HG03108 (cell line): ENCODE measurements at regions not wholly inside any gene's neighbourhood (a gene's known extent, or its start where the extent isn't known, plus 50 kb on each side); places are given as distances from the start of the nearest gene placed in this dataset.
"Not testable (repeated sequence)": the region's sequence is repeated elsewhere in the genome, so short reads cannot be mapped to it uniquely, and the experiment has no call there.

ENCODE experiments used
- ATAC-seq: cut with Tn5 transposase; IDR thresholded peaks from one replicate; pipeline ENCODE4 v1.9.1; 2021; ENCODE audit warnings: moderate library complexity; ENCODE audit not compliant: unreplicated experiment

DNA sequence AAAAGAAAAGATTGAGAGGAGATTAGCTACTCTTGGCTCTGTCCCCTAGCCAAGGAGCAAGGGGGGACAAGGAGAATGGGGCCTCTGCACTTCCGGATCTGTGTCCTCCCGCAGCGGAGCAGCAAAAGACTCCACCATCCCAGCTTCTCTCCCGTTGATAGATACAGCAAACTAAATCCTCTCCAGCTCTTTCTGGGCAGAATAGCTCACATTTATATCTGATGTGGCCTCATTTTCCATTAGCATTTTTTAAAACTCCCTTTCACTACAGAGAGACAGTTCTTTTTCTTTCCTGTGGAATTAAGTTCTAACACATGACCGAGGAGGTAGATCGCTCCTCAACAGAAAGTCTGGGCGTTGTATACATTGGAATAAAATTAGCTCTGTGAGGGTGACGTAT is 260.9 kb upstream of the SOX4 start:
- ATAC-seq, result no peak

DNA sequence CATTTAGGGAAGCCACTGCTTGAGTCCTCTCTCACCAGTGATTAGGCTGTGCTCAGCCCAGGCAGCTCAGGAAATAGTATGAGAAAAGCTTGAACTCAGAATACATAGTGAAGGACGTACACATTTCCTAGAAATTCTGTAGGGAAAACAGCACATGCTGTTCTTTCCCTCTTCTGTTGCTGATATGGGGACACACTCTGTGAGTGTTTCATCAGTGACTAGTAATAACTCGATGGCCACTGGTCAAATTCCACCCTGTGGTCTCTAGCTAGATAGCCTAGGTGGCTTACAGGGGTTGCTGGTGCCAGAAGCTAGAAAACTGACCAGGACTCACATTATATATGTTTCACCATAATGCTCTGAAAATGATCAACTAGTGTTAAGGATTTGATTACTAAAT is 259.8 kb upstream of the SOX4 start:
- ATAC-seq, result no peak

DNA sequence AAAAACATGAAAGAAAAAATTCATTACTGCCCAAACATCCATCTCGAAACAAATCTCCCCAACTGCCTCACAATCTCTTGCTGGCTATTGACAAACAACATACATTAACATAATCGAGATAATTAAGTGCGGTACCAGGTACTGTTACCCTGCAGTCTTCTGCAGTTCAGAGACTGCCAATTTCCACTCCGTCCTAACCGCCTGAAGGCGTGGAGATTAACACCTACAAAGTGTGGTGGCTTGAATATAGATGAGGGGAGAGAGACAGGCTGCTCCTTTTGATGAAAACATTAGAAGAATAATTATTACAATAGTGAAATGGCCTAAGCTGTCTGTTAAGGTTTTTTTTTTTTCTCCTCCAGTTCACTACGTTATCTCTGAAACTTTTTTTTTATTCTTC is 258.9 kb upstream of the SOX4 start:
- no peak for ATAC-seq

DNA sequence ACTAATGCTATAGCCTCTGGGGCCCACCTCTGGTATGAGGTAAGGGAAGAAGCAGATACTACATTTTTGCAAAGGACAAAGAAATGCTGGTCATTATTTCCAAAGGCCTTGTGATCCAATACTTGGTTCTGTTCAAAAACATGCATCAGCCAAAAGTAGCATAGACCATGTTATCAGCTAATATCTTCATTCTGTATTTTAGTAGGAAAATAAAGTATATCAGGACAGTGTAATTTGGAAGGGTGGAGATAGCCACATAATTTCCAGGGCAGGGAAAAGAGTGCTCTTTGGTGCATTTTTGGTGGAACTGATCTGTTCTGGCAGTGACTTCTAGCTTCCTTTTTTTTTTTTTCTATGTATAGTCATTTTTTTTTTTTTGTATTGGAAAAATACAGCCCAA is 258.0 kb upstream of the SOX4 start:
- ATAC-seq, result no peak

DNA sequence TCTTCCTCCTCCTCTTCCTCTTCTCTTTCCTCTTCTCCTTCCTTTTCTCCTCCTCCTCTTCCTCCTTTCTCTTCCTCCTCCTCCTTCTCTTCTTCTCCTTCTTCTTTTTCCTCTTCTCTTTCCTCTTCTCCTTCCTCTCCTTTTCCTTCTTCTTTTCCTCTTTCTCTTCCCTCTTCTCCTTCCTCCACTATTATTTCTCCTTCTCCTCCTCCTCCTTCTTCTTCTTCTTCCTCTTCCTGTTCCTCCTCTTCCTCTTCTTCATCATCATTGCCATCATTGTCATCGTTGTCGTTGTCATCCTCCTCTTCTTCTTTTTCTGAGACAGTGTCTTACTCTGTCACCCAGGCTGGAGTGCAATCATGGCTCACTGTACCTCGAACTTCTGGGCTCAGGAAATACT is 256.3 kb upstream of the SOX4 start:
- ATAC-seq, result no peak

DNA sequence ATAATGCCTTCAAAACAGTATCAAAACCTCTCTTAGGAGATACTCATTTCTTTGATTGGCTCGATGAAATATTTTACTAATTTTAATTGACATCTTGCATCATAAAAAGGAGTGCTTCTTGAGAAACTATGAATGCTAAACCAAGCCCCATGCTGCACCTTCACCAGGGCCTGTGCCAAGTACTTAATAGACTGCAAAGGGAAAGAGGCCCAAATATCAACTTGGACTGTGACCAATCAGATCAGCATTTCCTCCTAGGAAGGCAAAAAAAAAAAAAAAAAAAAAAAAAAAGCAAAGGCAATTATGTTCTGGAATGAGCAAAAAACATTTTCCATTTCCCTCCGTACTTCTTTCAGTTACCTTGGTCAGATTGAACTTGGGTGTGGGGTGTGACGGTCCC is 253.0 kb upstream of the SOX4 start:
- ATAC-seq, result no peak

DNA sequence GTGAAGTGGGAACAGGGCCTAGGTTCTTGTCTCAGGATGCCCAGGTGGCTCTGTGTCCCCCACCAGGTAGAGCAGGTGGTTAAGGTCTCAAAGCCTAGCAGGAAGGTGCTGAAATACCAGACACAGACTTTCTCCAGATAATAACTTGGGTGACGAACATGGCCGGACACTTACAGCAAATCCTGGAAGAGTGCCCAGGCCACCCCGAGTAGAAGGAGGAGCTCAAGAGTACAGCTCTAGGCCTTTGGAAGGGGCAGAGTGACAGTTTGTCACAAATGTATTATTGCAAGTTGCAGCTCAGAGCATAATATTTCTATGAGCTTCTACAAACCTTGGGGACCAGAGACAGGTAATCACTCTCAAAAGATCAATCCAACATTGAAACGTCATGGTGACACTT is 251.6 kb upstream of the SOX4 start:
- ATAC-seq, result no peak

DNA sequence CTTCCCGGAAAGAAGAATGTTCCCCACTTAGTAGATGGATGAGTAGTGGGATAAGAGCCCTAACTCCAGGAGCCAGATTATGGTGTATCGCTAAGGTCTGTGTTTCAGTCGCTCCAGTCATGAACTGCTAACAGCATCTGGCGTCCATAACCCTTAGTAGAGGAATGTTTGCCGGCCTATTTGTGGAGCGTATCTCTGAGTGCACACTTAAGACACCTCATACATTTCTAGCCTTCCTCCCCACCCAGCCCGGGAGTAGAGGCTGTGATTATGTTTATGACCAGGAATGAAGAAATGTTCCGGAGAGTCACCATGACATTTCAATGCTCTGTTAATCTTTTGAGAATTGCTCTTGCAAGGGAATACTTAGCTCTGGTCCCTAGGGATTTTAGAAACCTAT is 251.1 kb upstream of the SOX4 start:
- ATAC-seq, result no peak

DNA sequence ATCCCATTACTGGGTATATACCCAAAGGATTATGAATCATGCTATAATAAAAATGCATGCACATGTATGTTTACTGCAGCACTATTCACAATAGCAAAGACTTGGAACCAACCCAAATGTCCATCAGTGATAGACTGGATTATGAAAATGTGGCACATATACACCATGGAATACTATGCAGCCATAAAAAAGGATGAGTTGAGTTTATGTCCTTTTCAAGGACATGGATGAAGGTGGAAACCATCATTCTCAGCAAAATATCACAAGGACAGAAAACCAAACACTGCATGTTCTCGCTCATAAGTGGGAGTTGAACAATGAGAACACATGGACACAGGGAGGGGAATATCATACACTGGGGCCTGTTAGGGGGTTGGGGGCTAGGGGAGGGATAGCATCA is 247.8 kb upstream of the SOX4 start:
- ATAC-seq, result not testable (repeated sequence)

DNA sequence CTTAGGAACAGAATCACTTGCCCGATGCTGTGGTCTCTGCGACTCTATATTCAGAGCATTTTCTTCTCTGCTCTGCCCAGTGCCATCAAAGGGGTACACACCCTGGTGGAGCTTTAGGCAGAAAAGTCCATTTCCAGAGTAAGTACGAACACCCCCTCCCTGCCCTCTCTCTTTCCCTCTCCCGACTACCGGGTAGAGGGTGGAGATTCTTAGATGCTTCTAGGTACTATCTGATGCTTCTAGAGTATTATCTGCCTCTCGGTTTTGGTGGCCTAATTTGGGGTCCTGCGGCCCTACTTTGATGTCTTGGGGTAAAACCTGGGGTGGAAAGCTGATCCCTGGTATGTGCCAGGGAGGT is 245.4 kb upstream of the SOX4 start:
- ATAC-seq, result no peak

DNA sequence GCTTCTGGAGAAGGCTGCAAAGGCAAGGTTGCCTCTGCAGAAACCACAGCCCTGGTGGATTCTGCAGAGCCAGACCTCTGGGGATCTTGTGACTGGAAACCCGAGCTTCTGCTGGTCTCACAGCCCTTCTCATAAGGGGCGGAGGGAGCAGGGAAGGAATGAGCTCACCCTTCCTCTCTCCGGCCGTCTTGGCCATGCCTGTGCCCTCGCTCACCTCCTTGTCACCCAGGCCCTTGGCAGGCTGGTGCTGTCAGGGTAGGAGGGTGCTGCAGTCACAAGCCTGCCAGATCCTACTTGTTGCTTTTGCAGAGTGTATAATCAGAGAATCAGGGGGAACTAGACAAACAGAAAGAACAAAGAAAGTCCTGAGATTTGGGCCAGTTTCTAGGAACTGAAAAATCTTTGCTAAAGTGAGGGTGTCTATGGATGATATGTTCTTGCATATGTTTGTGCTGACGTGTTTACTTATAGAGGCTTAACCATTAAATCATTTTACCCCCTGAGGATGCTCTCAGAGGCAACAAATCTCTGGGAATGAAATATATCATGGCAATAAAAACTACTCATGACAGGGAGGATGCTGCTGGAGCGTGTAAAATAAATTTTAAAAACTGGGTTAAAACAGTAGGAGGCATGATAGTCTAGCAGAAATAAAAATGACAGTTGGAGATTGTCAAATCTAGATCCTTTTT is 244.9 kb upstream of the SOX4 start:
- no peak for ATAC-seq

DNA sequence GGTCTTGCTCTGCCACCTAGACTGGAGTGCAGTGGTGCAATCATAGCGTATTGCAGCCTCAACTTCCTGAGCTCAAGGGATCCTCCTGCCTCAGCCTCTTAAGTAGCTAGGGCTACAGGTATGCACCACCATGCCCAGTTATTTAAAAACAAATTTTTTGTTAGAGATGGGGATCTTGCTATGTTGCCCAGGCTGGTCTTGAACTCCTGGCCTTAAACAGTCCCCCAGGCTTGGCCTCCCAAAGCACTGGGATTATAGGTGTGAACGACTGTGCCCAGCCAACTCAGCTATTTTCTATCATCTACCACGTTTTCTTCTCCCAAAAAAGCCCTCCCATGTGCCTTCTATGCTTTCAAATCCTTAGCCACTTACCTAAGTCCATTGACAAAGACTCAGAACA is 243.7 kb upstream of the SOX4 start:
- ATAC-seq, result no peak

DNA sequence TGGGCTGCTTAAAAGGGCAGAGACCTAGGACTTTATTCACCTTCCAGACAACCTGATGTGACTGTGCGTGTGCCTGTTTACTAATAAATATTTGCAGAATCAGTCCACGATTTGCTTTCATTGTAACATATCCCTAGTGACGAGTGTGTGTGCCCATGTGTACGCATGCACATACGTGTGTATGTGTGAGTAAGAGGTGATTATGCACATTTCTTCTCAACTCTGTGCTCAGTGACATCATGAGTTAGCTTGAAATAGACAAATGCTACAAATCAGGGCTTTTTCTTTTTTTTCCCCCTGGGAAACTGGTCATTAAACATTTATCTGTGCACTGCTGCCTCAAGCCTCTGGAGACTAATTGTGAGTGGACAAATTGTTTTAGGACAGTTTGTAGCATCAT is 242.6 kb upstream of the SOX4 start:
- no peak for ATAC-seq

DNA sequence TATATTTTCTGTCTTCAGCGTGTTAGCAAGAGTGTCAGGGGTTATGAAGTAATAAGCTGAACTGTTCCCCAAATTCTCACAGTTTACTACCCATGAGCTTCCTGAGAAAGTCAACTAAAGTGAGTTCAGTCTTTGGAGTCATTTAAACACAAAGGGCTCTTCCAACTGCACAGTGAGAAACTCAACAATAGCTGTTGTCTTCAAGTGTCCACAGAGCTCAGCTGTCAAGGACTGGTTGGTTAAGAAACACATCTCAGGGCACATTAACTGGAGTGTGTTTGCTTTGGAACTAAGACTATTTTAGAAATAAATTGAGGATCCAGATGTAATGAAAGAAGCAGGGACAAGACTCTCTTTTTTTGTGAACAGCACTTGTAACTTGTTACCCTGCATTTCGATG is 241.4 kb upstream of the SOX4 start:
- no peak for ATAC-seq

DNA sequence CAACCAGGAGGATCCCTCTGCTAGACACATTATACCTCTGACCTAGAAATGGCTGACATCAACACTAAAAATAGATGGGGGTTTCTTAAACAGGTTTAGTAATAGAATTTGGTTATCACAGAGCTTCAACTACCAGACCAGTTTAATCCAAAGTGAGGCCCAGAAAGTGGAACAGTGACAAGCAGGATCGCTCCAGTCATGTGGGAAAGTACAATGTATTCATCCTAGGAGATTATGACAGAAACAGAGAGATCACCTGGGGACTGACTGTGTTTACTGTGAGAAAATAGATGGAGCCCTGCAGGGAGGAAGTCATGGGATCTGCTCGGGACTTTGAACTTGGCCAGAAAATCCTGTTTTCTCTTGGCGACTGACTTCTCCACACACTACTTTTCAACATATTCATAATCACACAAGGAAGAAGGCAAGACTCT is 238.7 kb upstream of the SOX4 start:
- no peak for ATAC-seq

DNA sequence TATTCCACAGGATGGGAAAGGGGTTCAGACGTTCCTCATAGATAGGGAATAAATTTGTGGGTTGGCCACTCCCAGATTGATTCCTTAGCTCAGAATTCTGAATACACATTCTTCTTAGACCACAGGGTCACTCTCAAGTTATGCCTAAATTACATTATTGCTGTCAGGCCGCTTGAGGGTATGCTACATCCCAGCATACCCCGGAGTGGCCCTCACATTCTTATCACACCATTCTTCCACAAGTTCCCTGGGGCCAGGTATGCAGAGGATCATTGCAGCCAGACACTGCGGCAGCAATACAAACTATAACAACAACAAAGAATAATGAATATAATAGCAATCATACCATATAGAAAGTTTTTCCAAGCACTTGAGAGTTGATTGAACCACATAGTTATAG is 237.9 kb upstream of the SOX4 start:
- ATAC-seq, result no peak

DNA sequence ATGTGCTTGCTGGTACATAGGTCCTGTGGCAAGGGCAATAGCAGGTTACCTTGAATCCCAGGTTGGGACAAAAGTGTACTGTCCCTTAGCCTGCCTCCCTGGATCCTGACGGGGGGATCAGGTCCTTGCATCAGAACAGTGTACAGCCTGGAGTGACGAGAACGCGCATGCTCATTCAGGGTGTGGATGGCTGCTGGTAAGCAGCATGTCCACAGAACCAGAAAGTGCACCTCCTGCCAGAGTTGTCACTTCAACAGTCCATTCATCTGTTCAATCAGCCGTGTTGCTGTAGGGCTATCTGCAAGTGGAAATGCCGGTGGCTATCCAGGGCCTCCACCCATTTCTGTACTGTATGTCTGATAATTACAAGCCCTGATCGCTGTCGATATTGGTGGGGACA is 236.3 kb upstream of the SOX4 start:
- no peak for ATAC-seq

DNA sequence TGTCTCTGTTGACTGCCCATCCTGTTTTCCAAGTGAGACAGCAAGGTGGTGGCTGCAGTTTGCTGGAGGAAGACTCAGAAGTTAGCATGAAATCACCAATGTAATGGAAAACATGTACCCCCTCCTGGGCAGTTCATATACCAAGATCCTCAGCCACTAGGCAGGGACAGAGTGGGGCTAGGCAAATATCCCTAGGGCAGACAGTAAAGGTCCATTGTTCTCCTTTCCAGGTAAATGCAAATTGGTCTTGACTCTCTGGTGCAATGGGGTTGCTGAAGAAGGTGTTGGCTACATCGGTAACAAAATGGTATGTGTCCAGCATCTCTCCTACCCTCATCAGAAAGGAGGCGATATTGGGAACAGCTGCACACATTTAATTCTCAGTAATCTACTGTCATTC is 233.6 kb upstream of the SOX4 start:
- ATAC-seq, result no peak

DNA sequence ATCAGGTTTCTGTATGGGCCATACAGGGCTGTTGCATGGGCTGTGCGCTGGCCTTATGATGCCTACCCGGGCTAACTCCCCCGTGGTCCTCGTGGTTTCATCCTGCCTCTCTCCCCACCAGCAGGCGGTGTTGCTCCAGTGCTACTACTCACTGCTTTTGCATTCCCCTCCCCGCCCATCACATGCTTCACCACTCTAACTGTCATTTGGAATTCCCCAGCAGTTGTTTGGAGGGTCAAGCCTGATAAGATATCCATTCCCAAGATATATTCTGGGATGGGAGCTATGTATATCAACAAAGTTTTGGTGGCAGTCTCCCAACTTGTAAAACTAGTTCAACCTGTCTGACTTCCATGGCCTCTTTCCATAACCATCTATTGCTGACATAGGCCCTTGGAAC is 233.2 kb upstream of the SOX4 start:
- no peak for ATAC-seq

DNA sequence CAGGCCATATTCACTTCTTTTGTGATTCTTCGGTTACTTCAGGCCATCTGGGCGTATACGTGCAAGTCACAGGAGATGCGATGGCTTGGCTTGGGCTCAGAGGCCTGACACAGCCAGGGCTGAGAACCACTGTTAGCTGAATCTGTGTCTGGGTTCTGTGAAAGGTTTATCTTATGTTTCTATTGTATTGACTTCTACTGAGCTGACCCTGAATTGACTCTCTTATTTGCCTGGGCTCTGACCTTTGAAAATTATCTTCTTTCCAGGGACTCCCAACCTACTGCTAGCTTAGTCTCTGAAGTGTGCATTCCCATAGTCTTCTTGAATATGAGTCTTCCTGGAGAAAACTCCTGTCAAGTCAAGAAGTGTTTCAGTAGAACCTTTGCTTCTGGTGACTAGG is 226.4 kb upstream of the SOX4 start:
- ATAC-seq, result no peak

DNA sequence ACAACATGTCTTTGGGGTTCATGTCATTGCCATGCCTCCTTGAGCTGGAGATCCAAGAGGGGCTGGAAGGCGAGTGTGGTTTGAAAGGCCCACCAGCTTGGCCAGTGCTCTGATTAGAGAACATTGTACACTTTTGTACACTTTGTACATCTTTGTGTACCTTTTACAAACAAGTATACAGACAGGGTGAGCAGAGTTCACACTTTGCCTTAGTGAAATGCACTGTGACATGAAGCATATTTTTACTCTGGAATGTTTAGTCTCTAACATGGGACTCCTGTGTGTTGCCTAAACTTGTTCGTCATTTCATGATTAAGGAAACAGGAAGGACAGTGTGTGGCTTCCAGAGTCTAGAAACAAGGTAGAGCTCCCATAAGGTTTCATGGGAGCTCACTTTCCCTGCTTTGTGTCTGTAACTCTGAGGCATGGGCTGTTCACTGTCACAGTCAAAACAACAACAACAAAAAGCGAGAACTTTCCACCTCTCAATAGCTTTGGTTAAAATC is 225.8 kb upstream of the SOX4 start:
- ATAC-seq, result no peak

DNA sequence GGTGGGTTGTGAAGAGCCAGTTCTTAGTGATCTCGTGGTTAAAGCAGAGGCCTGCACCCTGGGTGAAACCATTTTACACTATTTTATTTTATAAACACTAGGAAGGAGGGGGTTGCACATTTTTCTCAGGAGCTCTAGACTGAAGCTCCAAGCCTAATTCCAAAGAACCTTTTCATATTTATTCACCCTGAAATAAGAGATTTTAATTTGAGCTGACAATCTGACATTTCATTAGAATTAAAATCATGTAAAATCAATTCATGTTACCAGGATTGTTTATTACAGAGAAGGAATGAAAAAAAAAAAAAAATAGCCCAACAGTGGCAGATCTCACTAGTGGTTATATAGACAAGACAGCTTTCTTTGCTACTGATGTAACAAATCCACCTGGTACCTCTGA is 222.5 kb upstream of the SOX4 start:
- ATAC-seq, result no peak

DNA sequence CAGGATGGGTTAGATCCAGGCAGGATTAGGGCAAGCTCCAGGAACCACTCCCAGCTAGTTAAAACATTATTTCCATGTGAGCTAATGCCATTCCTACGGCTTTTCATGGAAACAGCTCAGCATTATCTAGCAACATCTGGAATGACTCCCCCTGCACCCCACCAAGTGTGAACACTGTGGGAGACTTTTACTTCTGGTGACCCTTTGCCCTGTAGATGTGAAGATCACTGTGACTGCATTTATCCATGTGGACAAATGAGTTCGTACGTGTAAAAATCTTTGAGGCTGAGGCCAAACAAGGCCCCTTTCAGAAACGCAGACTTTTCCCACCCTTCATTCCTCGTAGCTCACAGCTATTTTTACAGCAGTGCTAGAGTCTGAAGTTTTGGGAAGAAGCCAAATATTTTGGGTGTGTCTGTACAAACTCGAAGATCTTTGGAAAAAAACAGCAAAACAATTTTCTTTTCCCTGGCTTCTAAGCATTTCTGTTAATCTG is 221.8 kb upstream of the SOX4 start:
- no peak for ATAC-seq
